Adipocyte (in vitro differentiated cells): ENCODE measurements at regions not wholly inside any gene's neighbourhood (a gene's known extent, or its start where the extent isn't known, plus 50 kb on each side); places are given as distances from the start of the nearest gene placed in this dataset.
"Not testable (repeated sequence)": the region's sequence is repeated elsewhere in the genome, so short reads cannot be mapped to it uniquely, and the experiment has no call there.

Experiments
- DNase-seq: peaks from one replicate; pipeline ENCODE4 v3.0.0-alpha.2; 2015; ENCODE audit warnings: low read depth
- H3K27me3 ChIP-seq: replicated peaks from 2 replicates; pipeline ENCODE4 v1.7.0; 2013; ENCODE audit warnings: mild to moderate bottlenecking, low read length, moderate library complexity; ENCODE audit not compliant: control insufficient read depth, insufficient read depth
- H3K36me3 ChIP-seq: 2 replicates; pipeline ENCODE4 v1.7.0; 2013; ENCODE audit warnings: low read length, mild to moderate bottlenecking, moderate library complexity; ENCODE audit not compliant: control insufficient read depth, insufficient read depth, severe bottlenecking
- H3K4me1 ChIP-seq: 2 replicates; pipeline ENCODE4 v1.7.0; 2013; ENCODE audit warnings: mild to moderate bottlenecking, low read length, moderate library complexity; ENCODE audit not compliant: control insufficient read depth, insufficient read depth
- H3K4me3 ChIP-seq: 2 replicates; pipeline ENCODE4 v1.7.0; 2013; ENCODE audit warnings: mild to moderate bottlenecking, low read length, moderate library complexity
- H3K9ac ChIP-seq: 2 replicates; pipeline ENCODE4 v1.7.0; 2013; ENCODE audit warnings: mild to moderate bottlenecking, low read length, moderate library complexity
- H3K9me3 ChIP-seq: 2 replicates; pipeline ENCODE4 v1.7.0; 2013; ENCODE audit warnings: mild to moderate bottlenecking, low read length, moderate library complexity; ENCODE audit not compliant: control insufficient read depth

DNA sequence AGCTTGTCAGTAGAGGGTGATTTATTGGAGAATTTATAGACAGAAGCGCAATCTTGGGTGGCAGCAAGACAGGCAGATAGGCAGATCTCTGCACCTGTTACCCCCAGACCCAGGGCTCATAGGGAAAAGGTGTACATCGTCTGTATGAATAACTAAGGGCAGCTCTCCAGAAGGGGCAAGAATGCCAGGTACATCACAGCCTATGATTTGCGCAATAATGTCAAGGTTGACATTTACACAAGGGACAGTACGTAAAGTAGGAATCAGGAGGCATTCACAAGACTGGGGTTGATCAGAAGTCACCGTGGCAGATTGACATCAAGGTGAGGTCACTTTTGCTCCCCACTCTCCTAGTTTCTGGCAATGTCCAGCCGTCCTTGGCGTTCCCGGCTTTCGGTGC, 524.1 kb downstream of the TRIML1 start:
- peaks cover 4% of the 10 kb centered on the region for H3K9me3 ChIP-seq

DNA sequence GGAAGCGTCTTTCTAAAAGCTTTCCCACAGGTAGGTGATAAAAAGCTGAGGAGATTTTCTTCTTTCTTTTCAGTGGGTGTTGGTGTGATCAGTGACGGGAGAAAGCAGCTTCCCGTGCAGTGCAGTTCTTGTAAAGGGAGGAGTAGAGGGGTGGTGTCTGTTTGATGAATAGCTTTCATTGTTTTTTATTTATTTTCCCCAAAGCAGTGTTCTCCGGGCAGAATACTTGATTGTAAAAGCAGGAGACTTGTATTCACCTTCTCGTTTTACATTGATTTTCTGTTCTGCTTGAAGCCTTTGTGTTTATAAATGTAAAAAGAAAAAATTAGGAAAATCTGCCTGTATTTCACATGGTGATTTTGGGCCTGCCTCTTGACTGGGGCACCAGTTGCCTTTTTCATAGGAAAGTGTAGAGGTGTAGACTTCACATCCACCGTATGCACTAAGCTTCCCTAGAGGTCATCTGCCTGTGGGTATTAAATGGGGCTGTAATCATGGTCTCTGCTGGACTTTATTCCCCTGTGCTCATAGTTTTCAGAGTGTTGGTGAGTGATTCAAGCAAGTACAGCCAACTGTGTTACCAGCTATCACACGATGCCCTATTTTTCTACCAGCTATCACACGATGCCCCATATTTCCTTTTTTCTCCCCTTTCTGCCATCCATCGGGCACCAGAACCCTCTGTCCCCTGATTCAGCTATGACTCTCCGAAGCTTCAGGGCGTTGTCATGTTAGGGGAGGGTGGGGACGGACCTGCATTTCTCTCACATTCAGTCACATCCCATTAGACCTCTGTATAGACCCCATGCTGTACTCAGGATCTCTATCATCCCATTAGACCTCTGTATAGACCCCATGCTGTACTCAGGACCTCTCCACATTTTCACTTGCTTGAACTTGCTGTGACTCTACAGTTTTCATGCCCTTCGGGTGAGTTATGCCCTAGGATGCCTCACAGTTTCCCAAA, 526.5 kb downstream of the TRIML1 start:
- Histone ChIP-seq H3K4me3 (peak overlapping the region; percentile 48), H3K9ac (peak overlapping the region; percentile 32), H3K27me3 (no peaks in the 10 kb centered on the region), H3K9me3 (peaks cover 5% of the 10 kb centered on the region), H3K36me3 (no peaks in the 10 kb centered on the region), H3K4me1 (peaks cover 27% of the 10 kb centered on the region)
- DNase-seq: no peak

More for the DNA sequence above, 524.1 kb downstream of the TRIML1 start:
- H3K4me1 ChIP-seq: peaks cover 27% of the 10 kb centered on the region
- no peak overlapping the region for H3K9ac ChIP-seq
- no peaks in the 10 kb centered on the region for H3K27me3 ChIP-seq
- no peak for DNase-seq
- no peak overlapping the region for H3K4me3 ChIP-seq
- H3K36me3 ChIP-seq: no peaks in the 10 kb centered on the region

DNA sequence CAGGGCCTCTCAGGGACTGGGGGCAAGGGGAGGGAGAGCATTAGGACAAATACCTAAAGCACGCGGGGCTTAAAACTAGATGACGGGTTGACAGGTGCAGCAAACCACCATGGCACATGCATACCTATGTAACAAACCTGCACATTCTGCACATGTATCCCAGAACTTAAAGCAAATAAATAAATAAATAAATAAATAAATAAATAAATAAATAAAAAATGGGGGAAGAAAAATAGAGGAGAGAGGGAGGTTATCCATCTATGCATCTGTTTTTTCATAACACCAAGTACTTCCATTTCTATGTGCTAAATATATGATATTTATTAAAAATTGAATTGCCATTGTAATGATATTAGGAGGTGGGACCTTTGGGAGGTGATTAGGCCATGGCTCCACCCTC, 539.5 kb downstream of the TRIML1 start:
- H3K9me3 ChIP-seq, H3K27me3 ChIP-seq, H3K4me3 ChIP-seq, H3K36me3 ChIP-seq, DNase-seq, H3K9ac ChIP-seq, H3K4me1 ChIP-seq: not testable (repeated sequence)

DNA sequence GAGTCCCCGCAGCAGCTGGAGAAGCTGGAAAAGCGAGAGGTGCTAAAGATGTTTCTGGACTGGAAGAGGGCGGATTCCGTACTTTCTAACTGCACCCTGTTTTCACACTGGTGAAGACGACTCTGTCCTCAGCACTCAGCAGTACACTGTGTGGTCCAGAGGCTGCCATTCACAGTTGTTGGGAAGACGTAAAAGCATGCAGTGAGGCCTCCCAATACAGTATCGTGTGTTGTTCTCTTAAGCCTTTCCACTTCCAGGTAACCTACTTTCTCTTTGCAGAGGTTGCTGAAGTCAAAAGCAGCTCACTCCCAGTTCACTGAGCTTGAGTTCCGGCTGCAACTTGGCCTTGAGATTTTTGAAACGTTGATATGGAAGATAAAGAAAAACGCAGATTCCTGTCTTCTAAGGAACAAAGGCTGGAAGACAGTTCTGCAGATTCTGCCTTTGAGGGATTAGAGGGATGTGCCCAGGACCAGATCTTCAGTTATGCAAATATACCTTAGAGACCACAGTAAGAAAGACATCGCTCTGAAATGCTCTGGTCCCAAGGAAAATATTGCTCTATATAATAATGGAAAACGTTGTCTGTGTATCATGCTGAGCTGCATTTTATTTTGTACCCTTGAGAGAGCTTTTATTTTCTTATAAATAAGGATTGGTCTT, 540.9 kb downstream of the TRIML1 start:
- H3K36me3 ChIP-seq: no peaks in the 10 kb centered on the region
- H3K9me3 ChIP-seq: peaks cover 5% of the 10 kb centered on the region
- H3K4me1 ChIP-seq: no peaks in the 10 kb centered on the region
- no peaks in the 10 kb centered on the region for H3K27me3 ChIP-seq
- no peak for DNase-seq
- no peak overlapping the region for H3K4me3 ChIP-seq
- no peak overlapping the region for H3K9ac ChIP-seq

DNA sequence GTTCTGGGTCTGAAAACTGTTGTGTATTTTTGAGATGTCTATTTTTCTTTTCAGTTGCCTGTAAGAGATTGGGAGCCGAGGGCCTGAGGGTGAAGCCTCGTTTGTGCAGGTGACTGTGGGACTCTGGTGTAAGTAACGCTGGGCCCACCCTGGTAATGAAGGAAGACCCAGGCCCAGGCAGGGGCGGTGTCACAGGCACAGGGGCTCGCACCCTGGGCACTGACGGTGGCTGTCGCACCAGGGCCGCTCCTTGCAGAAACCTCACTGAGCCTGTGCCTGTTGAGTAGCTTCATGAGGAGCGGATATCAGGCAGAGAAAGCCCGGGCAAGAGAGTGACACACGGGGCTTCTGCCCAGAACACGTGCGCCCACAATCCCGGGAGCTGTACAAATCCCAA, 541.4 kb downstream of the TRIML1 start:
- Histone ChIP-seq H3K4me1 (no peaks in the 10 kb centered on the region), H3K36me3 (no peaks in the 10 kb centered on the region), H3K9ac (no peak overlapping the region), H3K4me3 (no peak overlapping the region), H3K27me3 (no peaks in the 10 kb centered on the region), H3K9me3 (no peaks in the 10 kb centered on the region)
- DNase-seq: no peak

DNA sequence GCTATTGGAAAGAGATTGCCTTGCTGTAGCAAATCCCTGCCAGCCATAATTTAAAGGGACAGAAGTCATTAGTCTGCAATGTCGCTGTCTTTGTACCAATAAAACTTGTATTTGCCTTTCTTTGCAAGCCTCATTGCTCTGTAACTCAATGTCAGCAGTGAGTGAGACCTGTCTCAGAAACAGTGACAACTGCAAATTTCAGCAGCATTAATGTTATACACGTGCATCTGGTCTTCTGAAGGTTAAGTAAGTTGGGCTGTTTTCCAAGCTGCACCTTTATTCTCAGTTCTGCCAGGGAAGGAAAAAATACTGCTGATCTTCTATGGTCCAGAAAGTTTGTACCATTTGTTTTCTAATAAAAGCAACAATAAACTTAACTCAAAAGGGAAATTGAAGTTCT, 543.1 kb downstream of the TRIML1 start:
- Histone ChIP-seq H3K4me3 (no peak overlapping the region), H3K4me1 (no peaks in the 10 kb centered on the region), H3K9me3 (no peaks in the 10 kb centered on the region), H3K36me3 (no peaks in the 10 kb centered on the region), H3K27me3 (no peaks in the 10 kb centered on the region), H3K9ac (no peak overlapping the region)
- no peak for DNase-seq

GRCh38 chr4:188683571-188683970, 544.3 kb downstream of the TRIML1 start:
- DNase-seq: no peak
- no peaks in the 10 kb centered on the region for H3K27me3 ChIP-seq
- H3K9me3 ChIP-seq: no peaks in the 10 kb centered on the region
- no peaks in the 10 kb centered on the region for H3K4me1 ChIP-seq
- no peak overlapping the region for H3K9ac ChIP-seq
- H3K4me3 ChIP-seq: no peak overlapping the region
- no peaks in the 10 kb centered on the region for H3K36me3 ChIP-seq

DNA sequence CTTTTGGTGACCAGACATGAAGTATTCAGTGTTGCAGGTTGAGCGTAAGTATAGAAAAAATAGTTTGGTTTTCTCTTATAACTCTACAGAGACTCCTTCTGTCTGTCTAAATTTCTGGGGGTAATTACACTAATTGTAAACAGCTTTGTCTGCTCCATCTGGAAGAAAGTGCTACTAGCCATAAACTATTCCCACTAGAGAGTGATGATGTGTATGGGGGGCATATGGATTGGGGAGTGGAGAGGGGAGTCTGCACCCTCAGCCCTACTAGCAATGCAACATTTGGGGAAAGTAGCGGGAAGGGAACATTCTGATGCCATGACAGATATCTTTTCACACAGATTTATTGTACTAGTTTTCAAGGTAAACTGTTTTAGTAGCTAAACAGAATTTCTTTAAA, 549.7 kb downstream of the TRIML1 start:
- H3K36me3 ChIP-seq: no peaks in the 10 kb centered on the region
- no peaks in the 10 kb centered on the region for H3K9me3 ChIP-seq
- no peak overlapping the region for H3K4me3 ChIP-seq
- H3K9ac ChIP-seq: no peak overlapping the region
- H3K4me1 ChIP-seq: peaks cover 2% of the 10 kb centered on the region
- no peak for DNase-seq
- no peaks in the 10 kb centered on the region for H3K27me3 ChIP-seq

- DNase-seq: peak; percentile 46
- Histone ChIP-seq H3K4me1 (peaks cover 2% of the 10 kb centered on the region), H3K9ac (no peak overlapping the region), H3K9me3 (no peaks in the 10 kb centered on the region), H3K36me3 (no peaks in the 10 kb centered on the region), H3K27me3 (no peaks in the 10 kb centered on the region), H3K4me3 (no peak overlapping the region)
Measured at GRCh38 chr4:188691811-188692210, 552.6 kb downstream of the TRIML1 start.

- H3K9me3 ChIP-seq: no peaks in the 10 kb centered on the region
- H3K36me3 ChIP-seq: no peaks in the 10 kb centered on the region
- H3K9ac ChIP-seq: no peak overlapping the region
- peaks cover 2% of the 10 kb centered on the region for H3K4me1 ChIP-seq
- H3K27me3 ChIP-seq: no peaks in the 10 kb centered on the region
- H3K4me3 ChIP-seq: no peak overlapping the region
- no peak for DNase-seq
Measured at GRCh38 chr4:188695261-188695660, 556.0 kb downstream of the TRIML1 start.

GRCh38 chr4:188697243-188697642, 558.0 kb downstream of the TRIML1 start:
- no peaks in the 10 kb centered on the region for H3K36me3 ChIP-seq
- peak; percentile 24 for DNase-seq
- H3K27me3 ChIP-seq: no peaks in the 10 kb centered on the region
- no peak overlapping the region for H3K9ac ChIP-seq
- H3K4me3 ChIP-seq: no peak overlapping the region
- H3K9me3 ChIP-seq: no peaks in the 10 kb centered on the region
- H3K4me1 ChIP-seq: no peaks in the 10 kb centered on the region
